SJCRH30 (cell line): ENCODE measurements at regions not wholly inside any gene's neighbourhood (a gene's known extent, or its start where the extent isn't known, plus 50 kb on each side); places are given as distances from the start of the nearest gene placed in this dataset.
"Not testable (repeated sequence)": the region's sequence is repeated elsewhere in the genome, so short reads cannot be mapped to it uniquely, and the experiment has no call there.

Source experiments
- DNase-seq, 2 experiments: peaks; one replicate each; pipeline ENCODE4 v3.0.0-alpha.2; 2015 to 2020
- H3K27ac ChIP-seq: fragments of 250-450 bp; sonication (Bioruptor Pico); 2 replicates; pipeline ENCODE4 v1.5.1; 2020; ENCODE audit warnings: mild to moderate bottlenecking, moderate library complexity
- H3K27me3 ChIP-seq: fragments of 250-450 bp; sonication (Bioruptor Pico); 2 replicates; pipeline ENCODE4 v1.5.1; 2020; ENCODE audit warnings: mild to moderate bottlenecking, moderate library complexity
- H3K36me3 ChIP-seq: fragments of 250-450 bp; sonication (Bioruptor Pico); 2 replicates; pipeline ENCODE4 v1.5.1; 2020; ENCODE audit warnings: mild to moderate bottlenecking, moderate library complexity
- H3K4me1 ChIP-seq: fragments of 250-450 bp; sonication (Bioruptor Pico); 2 replicates; pipeline ENCODE4 v1.5.1; 2020; ENCODE audit warnings: mild to moderate bottlenecking, moderate library complexity
- H3K4me3 ChIP-seq: fragments of 250-450 bp; sonication (Bioruptor Pico); 2 replicates; pipeline ENCODE4 v1.5.1; 2020; ENCODE audit warnings: mild to moderate bottlenecking, moderate library complexity
- H3K9me3 ChIP-seq: fragments of 250-450 bp; sonication (Bioruptor Pico); replicated peaks from 2 replicates; pipeline ENCODE4 v1.5.1; 2020; ENCODE audit warnings: mild to moderate bottlenecking, moderate library complexity

DNA sequence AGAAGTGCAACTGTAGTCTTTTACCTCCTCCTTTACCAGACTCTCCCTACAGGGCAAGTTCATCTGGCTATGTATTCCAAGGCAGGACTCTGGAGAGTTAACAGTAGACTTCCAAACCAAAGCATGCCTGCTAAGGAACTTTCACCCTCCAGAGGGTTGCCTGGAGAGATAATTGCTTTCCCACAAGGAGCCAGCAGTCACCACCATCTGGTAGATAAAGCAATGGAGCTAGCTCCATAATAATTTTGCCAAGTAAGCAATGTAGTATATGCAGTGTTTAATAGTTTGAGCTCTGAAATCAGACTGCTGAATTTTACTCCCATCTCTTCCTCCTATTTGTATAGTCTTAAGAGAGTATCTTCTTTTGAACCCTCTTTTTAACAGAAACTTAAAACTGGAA lies 566.8 kb upstream of the PTGER4 start:
- peaks cover 6% of the 10 kb centered on the region; the same call in 1 of the 2 replicates for H3K4me1 ChIP-seq
- no peak overlapping the region for H3K4me3 ChIP-seq
- no peaks in the 10 kb centered on the region for H3K27me3 ChIP-seq
- no peak for DNase-seq
- 0 out of 2 replicates have a peak, but pooled peaks cover 2% of the 10 kb centered on the region for H3K9me3 ChIP-seq
- H3K36me3 ChIP-seq = no peaks in the 10 kb centered on the region
- H3K27ac ChIP-seq = no peak overlapping the region

DNA sequence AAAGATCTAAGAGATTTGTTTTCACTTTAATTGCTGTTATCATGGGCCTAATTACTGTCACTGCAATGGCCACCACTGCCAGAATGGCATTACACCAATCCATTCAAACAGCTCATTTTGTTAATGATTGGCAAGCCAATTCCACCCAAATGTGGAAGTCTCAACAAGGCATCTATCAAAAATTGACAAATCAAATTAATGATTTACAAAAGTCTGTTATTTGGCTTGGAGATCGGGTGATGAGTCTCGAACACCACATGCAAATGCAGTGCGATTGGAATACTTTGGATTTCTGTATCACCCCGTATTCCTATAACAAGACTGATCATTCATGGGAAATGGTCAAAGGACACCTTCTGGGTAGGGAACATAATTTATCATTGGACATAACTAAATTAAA lies 568.7 kb upstream of the PTGER4 start:
- not testable (repeated sequence) for H3K27ac ChIP-seq, H3K4me3 ChIP-seq, DNase-seq, H3K27me3 ChIP-seq, H3K4me1 ChIP-seq, H3K9me3 ChIP-seq, H3K36me3 ChIP-seq

DNA sequence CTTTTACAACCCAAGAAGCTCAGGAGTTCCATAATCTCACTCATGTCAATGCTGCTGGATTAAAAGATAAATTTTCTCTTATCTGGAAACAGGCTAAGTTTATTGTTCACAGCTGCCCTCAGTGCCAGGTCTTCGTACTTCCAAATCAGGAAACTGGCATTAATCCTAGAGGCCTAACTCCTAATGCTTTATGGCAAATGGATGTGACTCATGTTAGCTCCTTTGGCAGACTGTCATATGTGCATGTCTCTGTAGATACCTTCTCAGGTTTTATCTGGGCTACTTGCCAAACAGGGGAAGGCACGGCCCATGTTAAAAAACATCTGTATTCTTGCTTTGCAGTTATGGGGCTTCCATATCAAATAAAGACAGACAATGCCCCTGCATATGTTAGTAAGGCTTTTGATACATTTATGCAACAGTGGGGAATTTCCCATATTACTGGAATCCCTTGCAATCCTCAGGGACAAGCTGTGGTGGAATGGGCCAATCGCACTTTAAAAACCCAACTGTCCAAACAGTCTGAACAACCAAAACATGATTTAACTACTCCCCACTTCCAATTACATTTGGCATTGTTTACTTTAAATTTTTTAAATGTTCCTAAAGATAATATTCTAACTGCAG lies 570.8 kb upstream of the PTGER4 start:
- not testable (repeated sequence) for H3K27ac ChIP-seq, H3K9me3 ChIP-seq, H3K4me1 ChIP-seq, H3K4me3 ChIP-seq, H3K36me3 ChIP-seq, H3K27me3 ChIP-seq
- peak; percentile 23 to 26 for DNase-seq

GRCh38 chr5:40107786-40108185 lies 571.9 kb upstream of the PTGER4 start:
- H3K4me3 ChIP-seq, H3K36me3 ChIP-seq, H3K27me3 ChIP-seq, DNase-seq, H3K4me1 ChIP-seq, H3K9me3 ChIP-seq, H3K27ac ChIP-seq: not testable (repeated sequence)

DNA sequence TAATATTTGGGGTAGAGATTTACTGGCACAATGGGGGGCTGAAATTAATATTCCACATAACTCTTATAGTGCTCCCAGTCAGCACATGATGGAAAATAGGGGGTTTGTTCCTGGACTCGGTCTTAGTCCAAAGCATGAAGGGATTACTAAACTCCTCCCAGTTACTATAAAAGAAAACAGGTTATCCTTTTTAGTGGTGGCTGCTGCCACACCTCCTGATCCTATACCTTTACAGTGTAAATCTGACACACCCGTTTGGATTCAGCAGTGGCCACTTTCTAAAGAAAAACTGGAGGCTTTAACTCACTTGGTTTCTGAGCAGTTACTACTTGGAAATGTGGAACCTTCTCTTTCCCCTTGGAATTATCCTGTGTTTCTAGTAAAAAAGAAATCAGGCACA lies 572.9 kb upstream of the PTGER4 start:
- no peak for DNase-seq
- no peaks in the 10 kb centered on the region for H3K27me3 ChIP-seq
- no peak overlapping the region for H3K27ac ChIP-seq

DNA sequence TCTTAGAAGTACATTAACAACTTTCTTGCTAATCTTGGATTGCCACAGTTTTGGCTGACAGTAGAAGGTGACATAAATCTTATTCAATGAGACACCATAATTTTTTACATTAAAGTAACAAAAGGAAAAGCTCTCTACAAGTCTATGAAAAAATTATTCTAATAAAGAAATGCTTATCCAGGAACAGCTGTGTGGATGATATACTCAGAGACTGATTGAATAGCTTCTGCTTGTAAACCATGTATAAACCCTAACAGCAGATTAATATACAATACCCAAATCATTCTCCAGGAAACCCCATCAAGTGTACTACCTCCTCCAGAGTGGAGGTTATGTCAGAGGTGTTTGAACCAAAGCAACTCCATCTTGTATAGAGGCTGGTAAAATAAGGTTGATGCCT lies 581.4 kb upstream of the PTGER4 start:
- Histone ChIP-seq H3K9me3 (no peaks in the 10 kb centered on the region), H3K4me1 (no peaks in the 10 kb centered on the region)

More for the DNA sequence above, 572.9 kb upstream of the PTGER4 start:
- H3K36me3 ChIP-seq = no peaks in the 10 kb centered on the region
- H3K4me1 ChIP-seq = peaks cover 6% of the 10 kb centered on the region; the same call in 1 of the 2 replicates
- H3K9me3 ChIP-seq = no peaks in the 10 kb centered on the region
- no peak overlapping the region for H3K4me3 ChIP-seq

GRCh38 chr5:40093550-40093949 lies 586.2 kb upstream of the PTGER4 start:
- H3K9me3 ChIP-seq = peaks cover 15% of the 10 kb centered on the region
- no peaks in the 10 kb centered on the region for H3K27me3 ChIP-seq
- no peak overlapping the region for H3K27ac ChIP-seq
- H3K4me1 ChIP-seq = no peaks in the 10 kb centered on the region
- H3K36me3 ChIP-seq = no peaks in the 10 kb centered on the region
- no peak for DNase-seq
- no peak overlapping the region for H3K4me3 ChIP-seq

More for the DNA sequence above, 581.4 kb upstream of the PTGER4 start:
- Histone ChIP-seq H3K27me3 (no peaks in the 10 kb centered on the region), H3K4me3 (no peak overlapping the region), H3K36me3 (no peaks in the 10 kb centered on the region), H3K27ac (no peak overlapping the region)
- no peak for DNase-seq

- no peaks in the 10 kb centered on the region for H3K36me3 ChIP-seq
- no peaks in the 10 kb centered on the region for H3K27me3 ChIP-seq
- peak in 1 of 2 experiments; percentile 53 for DNase-seq
- no peak overlapping the region for H3K27ac ChIP-seq
- peaks cover 19% of the 10 kb centered on the region for H3K9me3 ChIP-seq
- no peak overlapping the region for H3K4me3 ChIP-seq
- H3K4me1 ChIP-seq = no peaks in the 10 kb centered on the region
These were observed 590.4 kb upstream of the PTGER4 start for GRCh38 chr5:40089269-40089668.

GRCh38 chr5:40084614-40085013 lies 595.1 kb upstream of the PTGER4 start:
- Histone ChIP-seq H3K4me3 (no peak overlapping the region), H3K27me3 (no peaks in the 10 kb centered on the region), H3K36me3 (no peaks in the 10 kb centered on the region), H3K27ac (no peak overlapping the region), H3K9me3 (peaks cover 6% of the 10 kb centered on the region), H3K4me1 (no peaks in the 10 kb centered on the region)
- DNase-seq = no peak

- Histone ChIP-seq H3K27me3 (no peaks in the 10 kb centered on the region), H3K4me3 (no peak overlapping the region), H3K36me3 (no peaks in the 10 kb centered on the region), H3K9me3 (peaks cover 4% of the 10 kb centered on the region), H3K4me1 (no peaks in the 10 kb centered on the region), H3K27ac (no peak overlapping the region)
- DNase-seq = no peak
These were observed 597.4 kb upstream of the PTGER4 start for GRCh38 chr5:40082313-40082712.

DNA sequence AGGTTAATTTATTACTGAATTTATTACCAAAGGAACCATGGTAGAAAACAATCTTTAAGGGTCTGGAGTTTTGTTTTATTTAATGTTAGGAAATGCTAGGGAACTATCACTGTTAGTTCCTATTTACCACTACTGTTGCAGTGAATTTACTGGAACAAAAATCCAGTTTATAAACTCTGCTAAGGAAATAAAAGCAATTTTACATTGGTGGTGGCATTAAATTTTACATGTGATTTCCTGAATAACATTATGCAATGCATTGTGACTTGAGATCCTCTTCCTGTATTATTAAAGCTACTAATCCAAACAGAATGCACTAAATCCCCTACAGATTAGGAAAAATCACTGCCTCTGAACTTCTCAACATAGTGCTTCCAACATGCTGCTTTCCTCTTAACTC lies 599.5 kb upstream of the PTGER4 start:
- H3K36me3 ChIP-seq = no peaks in the 10 kb centered on the region
- DNase-seq = no peak
- H3K27me3 ChIP-seq = no peaks in the 10 kb centered on the region
- no peaks in the 10 kb centered on the region for H3K4me1 ChIP-seq
- H3K27ac ChIP-seq = no peak overlapping the region
- no peak overlapping the region for H3K4me3 ChIP-seq
- peaks cover 4% of the 10 kb centered on the region; the same call in 1 of the 2 replicates for H3K9me3 ChIP-seq

DNA sequence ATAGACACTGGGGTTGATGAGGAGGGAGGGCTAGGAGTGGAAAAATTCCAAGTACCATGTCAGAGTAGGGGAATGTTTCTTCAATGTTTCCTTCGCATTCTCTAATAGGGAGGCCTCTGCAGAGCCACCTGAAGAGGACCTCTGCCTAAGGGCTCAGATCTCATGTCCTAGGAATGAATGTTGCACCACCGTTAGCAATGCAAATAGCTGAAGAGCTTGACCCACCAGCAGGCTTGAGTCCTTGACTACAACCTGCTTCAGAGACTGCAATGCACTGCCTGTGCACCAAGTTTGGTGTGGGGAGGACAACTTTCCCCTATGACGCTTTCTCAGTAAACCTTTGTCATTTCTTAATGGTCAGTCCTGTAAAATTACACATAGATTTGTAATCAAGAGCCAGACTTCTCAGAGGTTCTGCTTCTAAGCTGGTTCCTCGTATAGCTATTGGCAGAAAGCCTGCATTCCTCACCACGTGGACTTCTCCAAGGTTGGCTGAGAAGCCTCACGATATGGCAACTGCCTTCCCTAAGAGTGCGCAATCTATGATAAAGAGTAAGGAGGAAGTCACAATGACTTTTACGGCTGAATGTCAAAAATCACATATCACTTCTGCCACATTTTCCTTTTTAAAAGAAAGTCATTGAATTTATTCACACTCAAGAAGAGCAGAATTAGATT lies 600.7 kb upstream of the PTGER4 start:
- H3K9me3 ChIP-seq = no peaks in the 10 kb centered on the region
- no peak overlapping the region for H3K27ac ChIP-seq
- H3K4me1 ChIP-seq = no peaks in the 10 kb centered on the region
- H3K27me3 ChIP-seq = no peaks in the 10 kb centered on the region
- DNase-seq = no peak
- H3K4me3 ChIP-seq = no peak overlapping the region
- no peaks in the 10 kb centered on the region for H3K36me3 ChIP-seq

DNA sequence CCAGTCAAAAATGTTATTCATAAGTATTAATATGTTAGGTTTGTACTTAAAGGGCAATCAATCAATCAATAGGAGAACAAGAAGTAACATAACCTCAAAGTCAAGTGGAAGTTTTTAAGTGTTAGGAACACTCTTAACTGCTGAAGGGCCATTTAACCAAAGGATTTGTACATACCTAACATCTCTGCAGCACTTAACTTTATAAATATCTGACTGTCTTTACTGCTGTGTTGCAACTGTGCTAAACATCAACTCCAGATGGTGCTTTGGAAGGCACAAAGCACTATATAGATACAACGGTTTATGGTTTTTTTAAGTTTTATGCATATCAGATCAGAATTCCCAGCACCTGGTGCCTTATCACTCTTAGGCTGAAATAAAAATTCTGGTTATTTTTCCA lies 604.9 kb upstream of the PTGER4 start:
- no peak overlapping the region for H3K27ac ChIP-seq
- H3K27me3 ChIP-seq = no peaks in the 10 kb centered on the region

GRCh38 chr5:40073927-40074326 lies 605.8 kb upstream of the PTGER4 start:
- Histone ChIP-seq H3K27me3 (no peaks in the 10 kb centered on the region), H3K9me3 (no peaks in the 10 kb centered on the region), H3K36me3 (no peaks in the 10 kb centered on the region), H3K4me1 (no peaks in the 10 kb centered on the region), H3K27ac (no peak overlapping the region), H3K4me3 (no peak overlapping the region)
- DNase-seq = no peak

More for the DNA sequence above, 604.9 kb upstream of the PTGER4 start:
- H3K4me1 ChIP-seq = no peaks in the 10 kb centered on the region
- no peak for DNase-seq
- H3K4me3 ChIP-seq = no peak overlapping the region
- H3K36me3 ChIP-seq = no peaks in the 10 kb centered on the region
- H3K9me3 ChIP-seq = no peaks in the 10 kb centered on the region

DNA sequence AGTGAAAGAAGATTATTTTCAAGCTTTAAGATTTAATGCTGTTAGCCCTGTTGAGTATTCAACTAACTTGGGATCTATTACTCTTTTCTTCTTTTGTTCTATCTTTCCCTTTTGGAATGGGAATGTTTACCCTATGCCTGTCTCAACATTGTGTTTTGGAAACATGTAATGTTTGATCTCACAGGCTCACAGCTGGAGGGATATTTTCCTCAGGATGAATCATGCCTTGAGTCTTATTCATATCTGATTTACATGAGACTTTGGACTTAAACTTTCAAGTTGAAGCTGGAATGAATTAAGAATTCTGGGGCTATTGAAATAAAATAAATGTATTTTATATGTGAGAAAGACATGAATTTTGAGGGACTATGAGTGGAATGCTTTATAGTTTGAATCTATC lies 607.8 kb upstream of the PTGER4 start:
- H3K4me3 ChIP-seq = no peak overlapping the region
- no peaks in the 10 kb centered on the region for H3K9me3 ChIP-seq
- no peak for DNase-seq
- H3K27me3 ChIP-seq = no peaks in the 10 kb centered on the region
- no peaks in the 10 kb centered on the region for H3K4me1 ChIP-seq
- no peaks in the 10 kb centered on the region for H3K36me3 ChIP-seq
- H3K27ac ChIP-seq = no peak overlapping the region

DNA sequence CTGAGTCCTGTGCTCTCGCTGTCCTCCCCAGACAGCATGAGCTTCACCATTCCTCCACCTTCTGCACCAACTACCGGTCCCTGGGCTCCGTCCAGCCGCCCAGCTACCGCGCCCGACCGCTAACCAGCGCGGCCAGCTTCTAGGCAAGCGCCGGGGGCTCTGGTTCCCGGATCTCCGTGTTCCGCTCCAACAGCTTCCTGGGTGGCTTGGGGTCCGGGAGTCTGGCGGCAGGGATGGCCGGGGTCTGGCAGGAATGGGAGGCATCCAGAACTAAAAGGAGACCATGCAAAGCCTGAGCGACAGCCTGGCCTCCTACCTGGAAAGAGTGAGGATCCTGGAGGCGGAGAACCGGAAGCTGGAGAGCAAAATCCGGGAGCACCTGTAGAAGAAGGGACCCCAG lies 613.1 kb upstream of the PTGER4 start:
- Histone ChIP-seq H3K27ac (no peak overlapping the region), H3K27me3 (no peaks in the 10 kb centered on the region), H3K36me3 (no peaks in the 10 kb centered on the region), H3K4me3 (no peak overlapping the region), H3K4me1 (no peaks in the 10 kb centered on the region), H3K9me3 (no peaks in the 10 kb centered on the region)
- DNase-seq = no peak
